Spleen (tissue), 11 donors: ENCODE measurements at regions not wholly inside any gene's neighbourhood (a gene's known extent, or its start where the extent isn't known, plus 50 kb on each side); places are given as distances from the start of the nearest gene placed in this dataset.

ENCODE experiments used
- DNase-seq: peaks from one replicate; pipeline ENCODE4 v3.0.0-alpha.2; 2020
- H3K27ac ChIP-seq, 8 donors: fragments of 200-600 bp; sonication (generic) in 7 of 8; 1 replicate in 4 of 8; 2 replicates in 4 of 8; pipeline versions ENCODE4 v1.5.0 to v1.8.0; 2016 to 2021; ENCODE audit warnings: inconsistent platforms in 4 of 8, mild to moderate bottlenecking in 4 of 8, moderate library complexity in 1 of 8
- H3K27me3 ChIP-seq, 7 donors: fragments of 200-600 bp; sonication (generic) in 6 of 7; replicated peaks in 1 of 7; 1 replicate in 4 of 7; 2 replicates in 3 of 7; pipeline versions ENCODE4 v1.5.0 to v1.8.0; 2016 to 2021; ENCODE audit warnings: inconsistent platforms in 3 of 7, mild to moderate bottlenecking in 1 of 7
- H3K36me3 ChIP-seq, 6 donors: fragments of 200-600 bp; sonication (generic) in 5 of 6; 1 replicate in 4 of 6; 2 replicates in 2 of 6; pipeline versions ENCODE4 v1.5.0 to v1.8.0; 2016 to 2021; ENCODE audit warnings: inconsistent platforms in 2 of 6
- H3K4me1 ChIP-seq, 6 donors: fragments of 200-600 bp; sonication (generic) in 5 of 6; 1 replicate in 3 of 6; 2 replicates in 3 of 6; pipeline versions ENCODE4 v1.5.0 to v1.8.0; 2016 to 2021; ENCODE audit warnings: inconsistent platforms in 3 of 6
- H3K4me3 ChIP-seq, 8 donors: fragments of 200-600 bp; sonication (generic) in 7 of 8; 1 replicate in 4 of 8; 2 replicates in 4 of 8; pipeline versions ENCODE4 v1.5.0 to v1.8.0; 2016 to 2021; ENCODE audit warnings: inconsistent platforms in 4 of 8, mild to moderate bottlenecking in 4 of 8, moderate library complexity in 2 of 8
- H3K9me3 ChIP-seq, 8 donors: fragments of 200-600 bp; sonication (generic) in 7 of 8; 1 replicate in 4 of 8; 2 replicates in 4 of 8; pipeline versions ENCODE4 v1.5.0 to v1.8.0; 2016 to 2021; ENCODE audit warnings: inconsistent platforms in 4 of 8
- CTCF ChIP-seq, 11 experiments: fragments of 200-600 bp in 7 of 11; fragments of 450-650 bp in 4 of 11; sonication (generic) in 4 of 11; IDR thresholded peaks in 8 of 11; conservative IDR thresholded peaks in 3 of 11; 1 replicate in 7 of 11; 2 replicates in 4 of 11; pipeline versions ENCODE4 v1.4.0 to v1.8.0; 2016 to 2021; ENCODE audit warnings: antibody characterized with exemption in 11 of 11, inconsistent platforms in 4 of 11, mild to moderate bottlenecking in 1 of 11
- POLR2A ChIP-seq, 3 donors: fragments of 450-650 bp; IDR thresholded peaks; one replicate each; pipeline ENCODE4 v1.5.1; 2017; ENCODE audit warnings: antibody characterized with exemption in 3 of 3, mild to moderate bottlenecking in 1 of 3
- POLR2AphosphoS5 ChIP-seq, 3 donors: sonication (generic); formaldehyde crosslinking; IDR thresholded peaks; one replicate each; pipeline ENCODE4 v1.5.1; 2017; ENCODE audit warnings: antibody characterized with exemption in 3 of 3
- WGBS, 5 donors: extraction: QIAGEN DNeasy Blood & Tissue Kit in 3 of 5; methylation state at CpG; one replicate each; pipeline versions ENCODE4 v1.1.5 to v1.1.7; 2013 to 2018; 5-methylcytosine and 5-hydroxymethylcytosine counted together
- intact Hi-C: fragments of 100-400 bp; cut with DNase I; formaldehyde crosslinking; loops from one replicate; pipeline ENCODE4 v1.15.0; 2023; ENCODE audit warnings: low total_unique reads
- donor health status: healthy with polysubstance abuse.
- donor health status: DM: no; HTN: no; CAD: no; lungs with moderate emphysema.
- donor health status: DM: no; HTN: no; CAD: no.
- donor health status: Bipolar disorder and iron deficiency.
- donor health status: healthy.
- donor health status: DM: no; HTN: no; CAD: no.
- donor health status: DM: yes; HTN: yes; CAD: no.

- Histone ChIP-seq H3K36me3 (no peaks in the 10 kb centered on the region), H3K4me3 (no peak overlapping the region), H3K27me3 (peaks cover 0 to 5% (median 0%) of the 10 kb centered on the region in 7 donors), H3K4me1 (peaks cover 0 to 25% (median 3%) of the 10 kb centered on the region in 6 donors), H3K9me3 (peaks cover 0 to 9% (median 0%) of the 10 kb centered on the region in 8 donors), H3K27ac (peak overlapping the region in 2 of 8 donors; percentile 12 to 13)
- DNase-seq, result no peak
- intact Hi-C loops, result no loop called here
- TF ChIP-seq POLR2A (IDR thresholded peaks at IDR 0.05) (no peak), POLR2AphosphoS5 (IDR thresholded peaks at IDR 0.05) (no peak), CTCF (IDR thresholded peaks at IDR 0.05 in 8 of 11, conservative IDR thresholded peaks at IDR 0.05 in 3 of 11) (no peak)
- WGBS, 5 donors, result 64 to 86% (median 77%) methylated on average over 23 to 26 of the region's 26 CpGs
Measured at GRCh38 chr2:120935339-120936313, 200.0 kb downstream of the GLI2 start.

- TF ChIP-seq POLR2AphosphoS5 (IDR thresholded peaks at IDR 0.05) (no peak), POLR2A (IDR thresholded peaks at IDR 0.05) (no peak), CTCF (IDR thresholded peaks at IDR 0.05 in 8 of 11, conservative IDR thresholded peaks at IDR 0.05 in 3 of 11) (no peak)
- no peak overlapping the region for H3K4me3 ChIP-seq
- H3K4me1 ChIP-seq, result peaks cover 0 to 25% (median 3%) of the 10 kb centered on the region in 6 donors
- peaks cover 0 to 1% (median 0%) of the 10 kb centered on the region in 8 donors for H3K9me3 ChIP-seq
- 81 to 89% (median 88%) methylated on average over 10 of the region's 10 CpGs for WGBS, 5 donors
- no peaks in the 10 kb centered on the region for H3K36me3 ChIP-seq
- H3K27me3 ChIP-seq, result peaks cover 0 to 5% (median 0%) of the 10 kb centered on the region in 7 donors
- H3K27ac ChIP-seq, result no peak overlapping the region
- no peak for DNase-seq
- intact Hi-C loops, result no loop called here
Measured at GRCh38 chr2:120936476-120937334, 201.0 kb downstream of the GLI2 start.

GRCh38 chr2:120937686-120938044 lies 202.0 kb downstream of the GLI2 start:
- DNase-seq, result no peak
- no peak for TF ChIP-seq POLR2A (IDR thresholded peaks at IDR 0.05)
- TF ChIP-seq CTCF (IDR thresholded peaks at IDR 0.05 in 8 of 11, conservative IDR thresholded peaks at IDR 0.05 in 3 of 11), result no peak
- TF ChIP-seq POLR2AphosphoS5 (IDR thresholded peaks at IDR 0.05), result no peak
- peak overlapping the region in 1 of 8 donors; percentile 22 for H3K27ac ChIP-seq
- peaks cover 0 to 5% (median 0%) of the 10 kb centered on the region in 7 donors for H3K27me3 ChIP-seq
- H3K4me3 ChIP-seq, result no peak overlapping the region
- H3K9me3 ChIP-seq, result no peaks in the 10 kb centered on the region
- intact Hi-C loops, result no loop called here
- H3K4me1 ChIP-seq, result peaks cover 0 to 25% (median 3%) of the 10 kb centered on the region in 6 donors
- H3K36me3 ChIP-seq, result no peaks in the 10 kb centered on the region
- WGBS, 5 donors, result 67 to 82% (median 71%) methylated on average over 6 of the region's 6 CpGs
